ENCODE measurements at regions not wholly inside any gene's neighbourhood (a gene's known extent, or its start where the extent isn't known, plus 50 kb on each side); places are given as distances from the start of the nearest gene placed in this dataset.

DNA sequence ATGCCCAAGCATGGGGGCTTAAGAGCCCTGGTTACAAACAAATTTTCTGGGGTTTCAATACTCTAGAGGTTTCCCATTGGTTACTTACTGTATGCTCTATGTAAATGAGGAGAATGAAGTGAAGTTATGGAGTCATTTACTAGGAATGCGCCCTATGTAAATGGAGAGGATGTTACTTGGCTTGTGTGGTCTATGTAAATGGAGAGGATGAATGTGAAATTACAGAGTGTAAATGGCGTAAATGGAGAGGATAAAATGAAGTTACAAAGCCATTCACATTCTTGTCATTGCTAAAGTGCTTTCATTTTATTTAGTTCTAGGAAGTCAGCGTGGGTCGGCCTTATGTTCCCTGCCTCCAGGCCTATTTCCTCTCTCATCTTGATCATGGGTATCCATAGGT lies 810.5 kb upstream of the ADGRL3 start:
- Histone ChIP-seq H3K27me3 (ENCODE audit: insufficient read depth, low read length) (no peaks in the 10 kb centered on the region), H3K56ac (ENCODE audit: insufficient read length, low read depth, low read length) (no peak overlapping the region), H2BK15ac (ENCODE audit: low read depth, low read length) (no peak overlapping the region), H3K79me1 (ENCODE audit: insufficient read depth, low read depth, low read length, poor library complexity, severe bottlenecking) (no peaks in the 10 kb centered on the region), H4K20me1 (ENCODE audit: control insufficient read depth, insufficient read depth, insufficient read length) (no peaks in the 10 kb centered on the region), H4K91ac (ENCODE audit: insufficient read length, low read depth, low read length) (no peak overlapping the region), H3K4me2 (ENCODE audit: insufficient read depth, insufficient read length, low read length) (no peak overlapping the region), H3K9me3 (ENCODE audit: control insufficient read depth, low read depth, low read length) (no peaks in the 10 kb centered on the region), H2AK5ac (ENCODE audit: insufficient read length, low read length) (no peak overlapping the region), H3K9ac (ENCODE audit: extremely low read depth, insufficient read length, low read length) (no peak overlapping the region), H3K27ac (ENCODE audit: insufficient read length, low read depth, low read length) (no peak overlapping the region), H3K4me1 (ENCODE audit: insufficient read depth, low read length) (no peaks in the 10 kb centered on the region), H3K4ac (ENCODE audit: low read depth, low read length) (no peak overlapping the region), H3K79me2 (ENCODE audit: insufficient read depth, low read length) (no peaks in the 10 kb centered on the region), H2BK20ac (ENCODE audit: low read depth, low read length, poor library complexity, severe bottlenecking) (no peak overlapping the region), H2BK5ac (ENCODE audit: insufficient read length, low read length) (no peak overlapping the region), H2AFZ (ENCODE audit: low read length) (no peak overlapping the region), H3T11ph (ENCODE audit: low read length) (no peak overlapping the region), H4K8ac (replicated peaks; ENCODE audit: insufficient read length, low read depth, low read length) (no peak overlapping the region), H3K14ac (ENCODE audit: insufficient read depth, low read length) (no peak overlapping the region), H4K5ac (ENCODE audit: insufficient read length, low read depth, low read length) (no peak overlapping the region), H3K23ac (ENCODE audit: insufficient read length, low read depth, low read length) (no peak overlapping the region), H3K18ac (ENCODE audit: insufficient read length, low read depth, low read length) (no peak overlapping the region), H3K23me2 (ENCODE audit: insufficient read length, low read depth, low read length, poor library complexity, severe bottlenecking) (no peaks in the 10 kb centered on the region), H2BK120ac (ENCODE audit: low read depth, low read length, poor library complexity, severe bottlenecking) (no peak overlapping the region), H2BK12ac (ENCODE audit: insufficient read length, low read depth, low read length) (no peak overlapping the region)
- no peak overlapping the region for H3K4me3 Mint-ChIP-seq
- peaks cover 18 to 20% of the 10 kb centered on the region in 2 experiments; a peak in 4 of 5 replicates for H3K9me3 Mint-ChIP-seq
- no peaks in the 10 kb centered on the region for H3K27me3 Mint-ChIP-seq (ENCODE audit: low read depth)
- no peak for DNase-seq
- TF ChIP-seq, protein P1, sequence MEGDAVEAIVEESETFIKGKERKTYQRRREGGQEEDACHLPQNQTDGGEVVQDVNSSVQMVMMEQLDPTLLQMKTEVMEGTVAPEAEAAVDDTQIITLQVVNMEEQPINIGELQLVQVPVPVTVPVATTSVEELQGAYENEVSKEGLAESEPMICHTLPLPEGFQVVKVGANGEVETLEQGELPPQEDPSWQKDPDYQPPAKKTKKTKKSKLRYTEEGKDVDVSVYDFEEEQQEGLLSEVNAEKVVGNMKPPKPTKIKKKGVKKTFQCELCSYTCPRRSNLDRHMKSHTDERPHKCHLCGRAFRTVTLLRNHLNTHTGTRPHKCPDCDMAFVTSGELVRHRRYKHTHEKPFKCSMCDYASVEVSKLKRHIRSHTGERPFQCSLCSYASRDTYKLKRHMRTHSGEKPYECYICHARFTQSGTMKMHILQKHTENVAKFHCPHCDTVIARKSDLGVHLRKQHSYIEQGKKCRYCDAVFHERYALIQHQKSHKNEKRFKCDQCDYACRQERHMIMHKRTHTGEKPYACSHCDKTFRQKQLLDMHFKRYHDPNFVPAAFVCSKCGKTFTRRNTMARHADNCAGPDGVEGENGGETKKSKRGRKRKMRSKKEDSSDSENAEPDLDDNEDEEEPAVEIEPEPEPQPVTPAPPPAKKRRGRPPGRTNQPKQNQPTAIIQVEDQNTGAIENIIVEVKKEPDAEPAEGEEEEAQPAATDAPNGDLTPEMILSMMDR (conservative IDR thresholded peaks at IDR 0.05) = no peak
- WGBS (ENCODE audit: extremely low coverage, insufficient read length, low lambda C conversion rate) = no CpG with 5 or more reads among the region's 4 CpGs
- no peak overlapping the region for H3K27ac Mint-ChIP-seq
- peaks cover 0 to 3% of the 10 kb centered on the region in 2 experiments; a peak in 2 of 4 replicates for H3K4me1 Mint-ChIP-seq
- H3K36me3 Mint-ChIP-seq (ENCODE audit: insufficient read depth in 1 of 3, low read depth in 3 of 3) = peaks cover 3 to 21% (median 18%) of the 10 kb centered on the region in 3 experiments; a peak in 6 of 7 replicates

All from H9 (cell line).